IPS-NIHi7 (cell line): ENCODE measurements at regions not wholly inside any gene's neighbourhood (a gene's known extent, or its start where the extent isn't known, plus 50 kb on each side); places are given as distances from the start of the nearest gene placed in this dataset.
"Not testable (repeated sequence)": the region's sequence is repeated elsewhere in the genome, so short reads cannot be mapped to it uniquely, and the experiment has no call there.

Source experiments
- DNase-seq: peaks from one replicate; pipeline ENCODE4 v3.0.0; 2012; ENCODE audit warnings: mixed read lengths; ENCODE audit errors: extremely low spot score

DNA sequence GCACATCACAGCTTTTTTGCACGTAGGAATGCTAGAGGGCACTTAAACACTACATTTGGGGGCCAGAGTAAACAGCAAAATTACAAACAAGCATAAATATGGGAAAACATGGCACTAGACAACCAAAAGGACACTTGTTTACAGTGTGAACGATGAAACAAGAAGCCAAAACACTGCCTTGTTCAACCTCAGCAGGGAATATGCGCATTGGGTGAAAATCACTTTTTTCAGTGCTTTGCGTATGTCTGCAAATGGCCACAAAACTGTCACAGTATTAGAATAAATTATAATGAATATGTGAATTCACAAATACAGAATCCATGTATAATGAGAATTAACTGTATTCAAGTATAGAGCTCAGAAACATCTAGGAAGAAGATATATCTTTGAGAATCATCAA lies 1064.0 kb upstream of the GYPC start:
- no peak for DNase-seq

DNA sequence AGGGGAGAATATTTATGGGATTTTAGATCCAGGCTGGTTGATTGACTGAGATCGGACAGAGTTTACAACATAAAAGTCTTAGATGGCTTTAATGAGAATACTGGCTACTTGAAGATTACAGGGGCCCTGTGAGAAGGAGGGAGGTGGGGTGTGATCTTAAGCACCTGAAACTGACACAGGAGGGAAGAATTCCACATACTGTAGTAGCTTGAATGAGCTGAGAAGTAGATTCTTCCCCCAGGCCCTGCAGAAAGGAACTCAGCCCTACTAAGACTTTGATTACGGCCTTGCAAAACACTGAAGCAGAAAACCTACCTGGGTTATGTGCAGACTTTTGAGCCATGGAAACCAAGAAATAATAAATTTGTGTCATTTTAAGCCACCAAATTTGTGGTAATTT lies 1062.9 kb upstream of the GYPC start:
- peak; percentile 9 for DNase-seq

DNA sequence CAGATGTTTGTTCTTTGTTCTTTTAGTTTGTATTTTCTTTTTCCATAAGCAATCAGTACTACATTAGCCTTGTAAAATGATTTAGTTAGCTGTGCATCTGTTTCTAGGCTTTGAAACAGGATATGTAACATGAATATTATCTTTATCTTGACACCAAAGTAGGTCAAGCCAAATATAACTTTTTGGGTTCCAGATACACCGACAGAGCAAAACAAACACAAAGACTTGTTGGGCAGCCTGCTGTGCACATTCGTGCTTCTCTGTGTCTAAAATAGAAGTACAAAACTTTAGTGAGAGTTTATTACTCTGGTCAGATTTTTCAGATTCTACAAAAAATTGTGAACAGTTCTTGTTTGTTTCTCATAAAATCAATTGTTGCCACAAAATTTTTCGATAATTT lies 1059.3 kb upstream of the GYPC start:
- no peak for DNase-seq

DNA sequence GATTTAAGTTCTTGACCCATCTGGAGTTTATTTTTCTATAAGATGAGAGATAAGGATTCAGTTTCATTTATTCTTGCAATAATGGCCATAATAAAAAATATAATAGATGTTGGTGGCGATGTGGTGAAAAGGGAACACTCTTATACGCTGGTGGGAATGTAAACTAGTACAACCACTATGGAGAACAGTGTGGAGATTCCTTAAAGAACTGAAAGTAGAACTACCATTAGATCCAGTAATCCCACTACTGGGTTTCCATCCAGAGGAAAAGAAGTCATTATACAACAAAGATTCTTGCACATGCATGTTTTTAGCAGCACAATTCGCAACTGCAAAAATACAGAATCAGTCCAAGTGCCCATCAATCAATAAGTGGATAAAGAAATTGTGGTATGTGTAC lies 1040.5 kb upstream of the GYPC start:
- DNase-seq: no peak

DNA sequence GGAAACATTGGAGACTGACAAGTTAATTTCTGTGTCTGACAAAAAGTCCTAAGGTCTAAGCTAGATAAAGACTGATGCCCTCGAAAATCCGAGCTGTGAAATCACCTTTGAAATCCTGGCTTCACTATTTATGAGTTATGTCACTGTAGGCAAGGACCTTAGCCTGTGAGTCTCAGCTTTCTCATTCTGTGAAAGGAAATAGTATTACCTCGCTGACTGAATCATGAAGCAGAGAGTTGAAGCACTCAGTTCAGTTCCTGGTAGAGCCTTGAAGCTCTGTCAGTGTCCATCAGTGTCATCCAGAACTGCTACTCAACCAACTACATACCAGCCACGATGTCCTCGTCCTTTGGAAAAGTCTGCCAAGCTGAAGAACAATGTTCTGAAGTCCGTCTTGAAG lies 1025.6 kb upstream of the GYPC start:
- DNase-seq: no peak

DNA sequence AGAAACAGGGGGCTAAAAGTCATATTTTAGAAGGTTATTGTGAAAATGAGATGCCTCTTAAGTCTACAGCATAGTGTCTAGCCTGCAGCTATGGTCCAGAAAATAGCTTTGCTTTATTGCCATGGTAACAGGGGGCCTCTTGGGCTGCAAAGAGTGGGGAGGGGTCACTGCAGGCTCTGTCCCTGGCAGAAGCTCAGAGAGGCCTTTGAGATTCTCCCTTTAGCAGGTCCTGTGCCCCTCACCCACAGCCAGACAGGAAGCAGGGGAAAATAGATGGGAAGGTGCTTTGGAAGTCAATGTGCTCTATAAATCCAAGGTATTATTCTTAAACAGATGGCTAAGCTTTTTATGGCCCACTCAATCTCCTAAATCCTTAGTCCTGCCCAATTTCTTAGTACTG lies 1021.3 kb upstream of the GYPC start:
- no peak for DNase-seq

DNA sequence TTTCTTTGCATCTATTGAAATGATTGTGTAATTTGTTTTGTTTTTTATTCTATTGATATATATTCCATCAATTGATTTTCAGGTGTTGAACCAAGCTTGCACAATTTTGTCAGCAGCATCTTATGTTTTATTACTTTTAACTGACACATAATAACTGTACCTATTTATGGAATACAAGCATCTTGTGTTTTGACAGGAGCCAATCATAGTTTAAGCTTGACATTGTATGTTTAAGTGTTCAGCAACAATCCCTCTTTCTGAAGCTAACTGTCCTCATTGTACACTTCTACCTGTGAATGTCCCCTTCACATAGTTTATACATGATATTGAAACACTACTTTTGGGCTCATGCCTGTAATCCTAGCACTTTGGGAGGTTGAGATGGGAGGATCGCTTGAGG lies 1017.6 kb upstream of the GYPC start:
- no peak for DNase-seq

DNA sequence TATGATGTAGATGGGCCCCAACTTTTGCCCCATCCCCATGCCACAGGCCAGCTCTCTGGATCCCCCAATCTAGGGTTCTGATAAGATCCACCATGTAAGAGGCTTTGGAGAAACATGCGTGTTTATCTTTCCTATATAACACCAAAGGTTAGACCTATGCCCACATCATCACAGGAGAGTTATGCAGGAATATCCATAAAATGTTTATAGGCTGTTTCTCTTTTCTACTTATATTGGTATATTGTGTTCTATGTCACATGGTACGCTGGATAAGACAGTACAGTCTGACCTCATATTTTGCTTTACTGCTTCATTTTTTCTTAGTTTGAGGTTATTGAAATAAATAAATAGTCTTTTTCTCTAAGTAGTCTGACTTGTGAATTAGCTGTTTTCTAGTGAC lies 1013.9 kb upstream of the GYPC start:
- no peak for DNase-seq

DNA sequence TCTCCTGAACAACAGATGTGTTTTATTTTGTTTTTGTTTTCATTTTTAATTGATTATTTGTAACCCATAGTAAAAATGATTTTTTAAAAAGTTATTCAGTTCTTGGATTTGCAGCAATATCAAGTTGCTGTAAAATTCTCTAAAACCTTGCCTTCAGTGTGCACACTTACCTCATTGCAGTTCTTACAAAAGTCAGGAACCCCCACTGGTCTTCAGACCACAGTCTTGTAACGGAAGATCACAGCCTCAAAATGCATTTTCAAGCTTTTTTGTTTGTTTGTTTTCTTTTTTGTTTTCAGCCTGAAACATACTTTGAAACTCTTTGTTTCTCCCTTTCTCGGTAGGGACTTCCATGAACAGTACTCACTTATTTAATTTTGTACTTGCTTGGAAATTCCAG lies 1012.8 kb upstream of the GYPC start:
- no peak for DNase-seq

DNA sequence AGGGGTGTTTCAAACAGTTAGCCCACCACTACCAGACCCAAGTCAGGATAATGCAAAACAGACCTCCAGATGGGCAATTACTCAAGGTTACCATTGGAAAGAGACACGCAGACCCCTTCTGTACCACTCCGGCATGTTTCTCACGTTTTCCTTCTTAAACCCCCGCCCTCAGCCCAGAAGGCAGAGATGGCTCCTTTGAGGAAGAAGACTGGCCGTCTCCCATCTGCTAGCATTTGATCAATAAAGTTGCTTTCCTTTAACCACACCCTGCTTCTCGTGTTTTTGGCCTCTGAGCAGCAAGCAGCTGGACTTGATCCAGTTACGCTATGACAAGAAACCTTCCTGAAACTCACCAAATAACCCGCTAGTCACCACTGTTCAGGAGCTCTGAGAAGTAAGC lies 1012.4 kb upstream of the GYPC start:
- no peak for DNase-seq

DNA sequence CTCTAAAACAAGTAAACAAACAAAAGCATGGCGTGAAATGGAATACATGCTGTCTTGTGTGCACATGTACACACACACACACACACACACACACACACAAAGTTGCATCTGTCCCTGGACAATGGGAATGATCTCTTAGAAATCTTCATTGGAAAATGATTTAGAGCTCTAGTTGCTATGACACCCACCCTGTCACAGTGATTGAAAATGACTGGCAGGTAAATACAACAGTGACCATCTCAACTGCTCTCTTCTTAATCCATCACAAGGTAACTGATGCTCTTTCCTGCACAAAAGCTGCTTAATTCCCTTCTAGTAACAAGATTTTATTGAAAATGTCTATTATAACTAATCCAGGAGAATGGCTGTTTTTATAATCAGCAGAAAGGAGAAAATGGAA lies 1011.7 kb upstream of the GYPC start:
- DNase-seq: no peak

DNA sequence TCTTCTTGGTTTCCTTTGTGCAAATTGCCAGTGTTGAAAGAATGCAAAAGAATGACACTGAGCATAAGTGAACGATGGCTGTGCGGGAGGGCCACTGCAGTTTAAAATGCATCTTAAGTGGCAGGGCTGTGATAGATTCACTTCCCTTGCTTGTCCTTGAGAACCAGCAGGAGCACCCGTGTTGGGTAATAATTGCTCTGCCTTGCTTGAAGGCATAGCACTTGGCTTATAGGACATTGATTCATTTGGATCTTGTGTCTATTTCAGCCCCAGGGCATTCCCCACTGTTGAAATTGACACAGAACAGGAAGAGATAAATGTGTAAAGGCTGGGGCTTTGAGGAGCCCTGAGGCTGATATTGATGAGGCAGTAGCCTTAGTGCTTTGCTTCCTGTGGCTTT lies 1003.7 kb upstream of the GYPC start:
- DNase-seq: no peak

DNA sequence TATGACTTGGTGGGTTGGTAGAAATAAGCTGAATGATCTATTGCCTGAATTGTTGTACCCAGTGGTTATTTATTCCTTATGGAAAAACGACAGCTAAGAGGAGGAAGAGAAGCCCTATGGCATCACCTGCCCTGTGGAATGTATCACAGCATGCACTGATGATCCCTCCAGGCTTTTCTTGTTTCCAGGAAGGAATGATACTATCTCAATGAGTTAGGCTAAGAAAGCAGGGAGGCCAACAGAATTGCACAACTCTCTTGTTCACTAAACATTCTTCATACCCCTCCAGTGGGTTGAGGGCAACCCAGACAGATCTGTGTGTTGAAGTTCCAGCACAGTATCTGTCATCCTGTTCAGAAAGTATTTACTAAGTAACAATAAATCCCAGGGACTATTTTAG lies 1001.7 kb upstream of the GYPC start:
- no peak for DNase-seq

DNA sequence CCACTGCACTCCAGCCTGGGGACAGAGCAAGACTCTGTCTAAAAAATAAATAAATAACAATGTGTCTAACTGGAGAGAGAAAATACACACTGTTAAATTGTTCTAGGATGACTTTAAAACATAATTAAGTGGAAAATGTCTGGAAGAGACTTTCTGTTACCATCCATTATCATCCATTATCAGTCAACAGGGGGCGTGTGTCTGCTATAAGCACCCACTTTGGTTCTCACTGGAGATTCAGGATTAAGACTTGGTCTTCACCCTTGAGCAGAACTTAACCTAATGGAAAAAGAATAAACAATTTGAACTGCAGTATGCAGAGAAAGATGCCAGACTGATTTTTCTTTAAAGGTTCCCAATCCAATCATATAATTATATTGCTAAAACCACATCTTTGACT lies 999.8 kb upstream of the GYPC start:
- no peak for DNase-seq

DNA sequence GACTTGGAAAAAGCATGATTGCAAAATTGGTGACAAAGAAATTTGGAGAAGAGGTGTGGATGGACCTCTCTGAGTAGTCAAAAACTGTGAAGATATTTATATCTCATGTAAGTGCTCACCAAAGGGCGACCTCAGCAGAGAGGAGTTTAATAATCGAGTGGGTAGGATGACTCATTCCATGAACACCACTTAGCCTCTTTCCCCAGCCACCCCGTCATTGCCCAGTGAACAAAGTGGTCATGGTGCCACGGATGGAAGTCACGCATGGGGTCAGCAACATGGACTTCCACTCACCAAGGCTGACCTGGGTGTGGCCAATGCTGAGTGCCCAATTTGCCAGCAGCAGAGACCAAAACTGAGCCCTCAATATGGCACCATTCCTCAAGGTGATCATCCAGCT lies 997.4 kb upstream of the GYPC start:
- no peak for DNase-seq

DNA sequence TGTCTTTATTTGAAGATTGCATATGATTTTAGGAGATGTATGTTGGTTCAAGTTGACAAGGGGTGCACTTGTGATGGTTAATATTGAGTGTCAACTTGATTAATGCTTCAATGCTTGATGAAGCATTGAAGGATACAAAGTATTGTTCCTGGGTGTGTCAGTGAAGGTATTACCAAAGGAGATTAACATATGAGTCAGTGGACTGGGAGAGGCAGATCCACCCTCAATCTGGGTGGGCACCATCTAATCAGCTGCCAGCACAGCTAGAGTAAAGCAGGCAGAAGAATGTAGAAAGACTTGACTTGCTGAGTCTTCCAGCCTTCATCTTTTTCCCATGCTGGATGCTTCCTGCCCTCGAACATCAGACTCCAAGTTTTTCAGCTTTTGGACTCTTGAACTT lies 995.6 kb upstream of the GYPC start:
- not testable (repeated sequence) for DNase-seq

DNA sequence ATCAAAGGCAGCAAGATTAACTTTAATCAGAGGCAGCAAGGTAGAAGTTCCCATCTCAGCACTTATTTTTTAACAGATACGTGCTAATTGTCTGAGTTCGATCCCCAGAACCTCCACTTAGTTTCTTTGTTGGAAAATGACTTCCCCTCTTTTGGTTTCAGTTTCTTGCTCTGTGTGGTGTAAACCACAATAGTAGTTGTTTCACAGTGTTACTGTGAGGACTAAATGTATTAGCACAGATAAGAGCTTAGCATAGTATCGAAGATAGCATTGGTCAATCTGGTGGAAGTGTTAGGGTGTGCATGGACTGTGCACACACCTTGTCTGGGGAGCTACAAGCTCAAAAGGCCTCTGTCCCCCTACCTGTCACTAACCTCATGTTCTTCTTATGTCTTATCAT lies 988.3 kb upstream of the GYPC start:
- no peak for DNase-seq

DNA sequence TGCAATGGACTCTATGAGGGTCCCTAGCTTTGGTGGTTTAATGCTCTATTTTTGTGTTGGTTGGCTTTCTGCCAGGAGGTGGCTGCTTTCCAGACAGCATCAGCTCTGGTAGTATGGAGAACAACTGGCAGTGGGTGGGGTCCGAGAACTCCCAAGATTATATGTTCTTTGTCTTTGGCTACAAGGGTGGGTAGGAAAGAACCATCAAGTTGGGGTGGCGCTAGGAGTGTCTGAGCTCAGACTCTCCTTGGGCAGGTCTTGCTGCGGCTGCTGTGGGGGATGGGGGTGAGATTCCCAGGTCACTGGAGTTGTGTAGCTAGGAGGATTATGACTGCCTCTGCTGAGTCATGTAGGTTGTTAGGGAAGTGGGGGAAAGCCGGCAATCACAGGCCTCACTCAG lies 976.1 kb upstream of the GYPC start:
- peak; percentile 0 for DNase-seq

DNA sequence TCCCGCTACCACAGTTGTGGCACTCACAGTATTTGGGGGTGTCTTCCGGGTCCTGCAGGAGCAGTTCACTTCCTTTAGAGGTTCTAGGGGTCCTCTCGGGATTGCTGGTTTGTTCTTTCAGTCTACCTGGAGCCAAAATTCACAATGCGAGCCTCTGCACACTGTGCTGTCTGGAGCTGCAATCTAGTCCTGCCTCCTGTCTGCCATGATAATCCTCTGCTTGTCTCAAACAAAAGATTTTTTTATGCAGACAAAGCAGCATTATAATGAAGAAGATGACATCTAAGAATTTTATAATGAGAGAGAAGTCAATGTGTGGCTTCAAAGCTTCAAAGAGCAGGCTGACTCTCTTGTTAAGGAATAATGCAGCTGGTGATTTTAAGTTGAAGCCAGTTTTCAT lies 975.1 kb upstream of the GYPC start:
- no peak for DNase-seq

DNA sequence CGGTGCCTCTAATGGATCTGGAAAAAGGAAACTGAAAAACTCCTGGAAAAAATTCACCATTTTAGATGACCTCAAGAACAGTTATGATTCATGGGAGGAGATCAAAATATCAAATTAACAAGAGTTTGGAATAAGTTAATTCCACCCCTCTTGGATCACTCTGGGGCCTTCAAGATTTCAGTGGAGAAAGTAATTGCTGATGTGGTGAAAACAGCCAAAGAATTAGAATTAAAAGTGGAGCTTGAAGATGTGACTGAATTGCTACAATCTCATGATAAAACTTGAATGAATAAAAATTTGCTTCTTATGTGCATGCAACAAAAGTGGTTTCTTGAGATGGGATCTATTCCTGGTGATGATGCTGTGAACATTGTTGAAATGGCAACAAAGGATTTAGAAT lies 974.4 kb upstream of the GYPC start:
- no peak for DNase-seq

DNA sequence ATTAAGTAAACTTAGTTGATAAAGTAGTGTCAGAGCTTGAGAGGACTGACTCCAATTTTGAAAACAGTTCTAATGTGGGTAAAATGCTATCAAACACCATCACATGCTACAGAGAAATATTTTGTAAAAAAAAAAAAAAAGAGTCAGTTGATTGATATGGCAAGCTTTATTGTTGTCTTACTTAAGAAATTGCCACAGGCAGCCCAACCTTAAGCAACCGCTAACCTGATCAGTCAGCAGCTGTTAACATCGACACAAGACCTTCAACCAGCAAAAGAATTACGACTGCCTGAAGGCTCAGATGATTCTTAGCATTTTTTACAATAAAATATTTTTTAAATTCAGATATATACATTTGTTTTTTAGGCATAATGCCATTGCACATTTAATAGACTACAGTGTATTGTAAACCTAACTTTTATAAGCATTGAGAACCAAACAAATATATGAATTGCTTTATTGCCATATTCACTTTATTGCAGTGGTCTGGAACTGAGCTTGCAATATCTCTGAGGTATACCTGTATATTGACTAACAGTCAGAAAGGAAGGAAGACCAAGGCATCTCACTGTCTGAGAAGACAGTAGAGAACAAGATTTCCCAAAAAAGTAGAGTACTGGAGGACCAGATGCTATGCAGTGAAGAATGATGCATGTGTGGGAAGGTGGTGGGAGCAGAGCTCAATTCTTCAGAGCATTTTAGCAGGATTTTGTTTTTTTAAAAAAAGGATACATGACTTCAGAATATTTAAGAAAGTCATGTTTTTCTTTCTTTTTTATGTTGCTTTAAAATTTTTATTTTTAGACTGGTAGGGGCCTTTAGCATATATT lies 973.8 kb upstream of the GYPC start:
- DNase-seq: no peak

DNA sequence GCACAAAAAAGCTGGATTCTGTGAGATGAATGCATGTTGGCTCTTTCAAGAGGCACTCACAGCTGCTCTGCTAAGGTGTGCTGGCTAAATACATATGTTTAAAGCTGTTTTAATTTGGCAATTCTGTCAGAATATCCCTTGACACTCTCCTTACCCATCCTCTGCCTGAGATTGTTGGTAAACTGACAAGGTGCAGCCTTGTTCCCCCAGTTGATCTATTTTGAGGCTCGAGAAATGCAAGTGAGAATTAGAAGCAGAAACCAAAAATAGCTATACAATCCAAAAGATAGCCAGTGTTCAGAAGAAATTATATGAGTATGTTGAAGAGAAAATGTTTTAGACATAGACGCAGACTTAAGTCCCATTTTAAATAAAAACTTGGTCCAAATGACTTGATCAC lies 971.7 kb upstream of the GYPC start:
- DNase-seq: peak; percentile 0

DNA sequence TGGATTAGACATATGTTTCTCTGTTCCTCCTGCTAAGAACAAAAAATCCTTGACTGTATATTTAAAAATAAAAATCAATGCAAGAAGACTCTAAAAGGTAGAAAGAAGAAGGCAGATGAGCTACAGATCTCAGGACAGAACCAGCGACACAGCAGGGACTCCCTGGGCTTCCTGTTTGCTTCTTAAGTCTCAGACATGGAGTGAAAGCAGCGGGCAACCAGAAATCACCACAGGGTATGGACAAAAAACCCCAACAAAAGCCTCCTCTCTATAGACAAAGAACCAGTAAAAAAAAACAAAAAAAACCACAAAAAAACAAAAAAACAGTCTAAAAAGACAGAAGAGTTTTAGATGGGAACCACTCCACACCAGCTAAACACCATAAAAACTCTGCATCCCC lies 971.0 kb upstream of the GYPC start:
- peak; percentile 3 for DNase-seq

DNA sequence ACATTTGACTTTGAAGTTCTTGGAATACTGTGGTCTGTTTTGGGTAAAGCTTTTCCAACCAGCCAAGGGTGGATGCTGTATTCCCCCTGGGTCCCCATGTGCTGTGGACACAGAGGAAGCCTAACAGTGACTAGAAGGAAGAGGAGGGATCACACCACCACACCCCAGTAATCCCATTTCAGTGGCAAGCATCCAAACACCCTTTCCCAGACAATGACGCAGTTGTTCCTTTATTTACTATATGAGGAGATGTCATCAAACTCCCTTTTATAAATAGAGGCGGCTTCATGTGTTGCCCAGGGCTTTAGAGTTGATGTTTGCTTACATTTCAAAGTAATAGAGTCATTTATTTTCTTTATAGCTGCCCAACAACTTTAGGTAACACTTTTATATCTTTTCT lies 959.4 kb upstream of the GYPC start:
- DNase-seq: no peak
